Body of pancreas (tissue), 4 donors: ENCODE measurements at regions not wholly inside any gene's neighbourhood (a gene's known extent, or its start where the extent isn't known, plus 50 kb on each side); places are given as distances from the start of the nearest gene placed in this dataset.

Experiments used
- ATAC-seq: fragments of 150-250 bp; one replicate; pipeline ENCODE4 v1.9.1; 2016
- DNase-seq, 4 donors: peaks; one replicate each; pipeline ENCODE4 v3.0.0-alpha.2; 2019
- H3K27ac ChIP-seq, 4 donors: fragments of 200-600 bp; sonication (generic); 1 replicate in 3 of 4; 2 replicates in 1 of 4; pipeline versions ENCODE4 v1.5.1 to v1.6.1; 2016 to 2019; ENCODE audit warnings: mild to moderate bottlenecking in 1 of 4, mixed read lengths in 1 of 4, moderate library complexity in 1 of 4
- H3K27me3 ChIP-seq, 2 donors: fragments of 200-600 bp; sonication (generic); one replicate each; pipeline ENCODE4 v1.6.0; 2016; ENCODE audit warnings: mild to moderate bottlenecking in 1 of 2
- H3K36me3 ChIP-seq, 2 donors: fragments of 200-600 bp; sonication (generic); replicated peaks in 1 of 2; 2 replicates each; pipeline ENCODE4 v1.5.1; 2016; ENCODE audit warnings: low read depth in 2 of 2; ENCODE audit not compliant: insufficient read depth in 1 of 2
- H3K4me1 ChIP-seq: fragments of 200-600 bp; sonication (generic); one replicate; pipeline ENCODE4 v1.6.0; 2016
- H3K4me3 ChIP-seq, 2 donors: fragments of 200-600 bp; sonication (generic); 1 replicate in 1 of 2; 2 replicates in 1 of 2; pipeline ENCODE4 v1.5.1; 2016 to 2019
- H3K9me3 ChIP-seq, 3 donors: fragments of 200-600 bp; sonication (generic); 1 replicate in 2 of 3; 2 replicates in 1 of 3; pipeline ENCODE4 v1.5.1; 2016
- CTCF ChIP-seq, 7 experiments: fragments of 450-650 bp in 4 of 7; fragments of 200-600 bp in 3 of 7; sonication (generic) in 3 of 7; IDR thresholded peaks; one replicate each; pipeline ENCODE4 v1.5.1; 2016 to 2019; ENCODE audit warnings: antibody characterized with exemption in 7 of 7
- POLR2A ChIP-seq, 3 donors: fragments of 450-650 bp; IDR thresholded peaks; one replicate each; pipeline ENCODE4 v1.6.1; 2016; ENCODE audit warnings: antibody characterized with exemption in 3 of 3, mild to moderate bottlenecking in 2 of 3
- WGBS, 2 donors: methylation state at CpG; one replicate each; pipeline ENCODE4 v1.1.5; 2017; 5-methylcytosine and 5-hydroxymethylcytosine counted together
- intact Hi-C: fragments of 100-400 bp; cut with DNase I; formaldehyde crosslinking; loops from one replicate; pipeline ENCODE4 v1.15.1; 2023

DNA sequence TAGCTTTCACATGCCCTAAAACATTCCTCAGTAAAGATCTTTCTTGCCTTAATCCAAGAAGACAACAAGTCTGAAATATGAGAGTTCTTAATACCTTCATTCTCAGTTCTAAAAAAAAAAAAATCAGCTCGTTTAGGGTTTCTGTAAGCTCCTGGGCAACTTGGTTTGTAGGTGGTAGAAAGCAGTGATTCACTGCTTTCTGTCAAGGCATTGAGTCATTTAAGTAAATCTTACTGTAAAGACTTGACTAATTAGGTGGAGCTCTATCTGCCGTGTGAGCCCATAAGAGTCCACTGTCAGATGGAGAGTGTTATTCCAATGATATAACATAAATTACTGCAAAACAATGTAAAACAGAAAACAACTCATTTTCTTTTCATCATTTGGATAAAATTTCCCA lies 56.1 kb upstream of the MAST4 start:
- ATAC-seq (no peak), DNase-seq (no peak)
- H3K9me3 ChIP-seq: no peaks in the 10 kb centered on the region
- no peaks in the 10 kb centered on the region for H3K4me1 ChIP-seq
- no peak overlapping the region for H3K27ac ChIP-seq
- 75 to 78% methylated on average over 2 of the region's 2 CpGs for WGBS, 2 donors
- H3K4me3 ChIP-seq: no peak overlapping the region
- no peaks in the 10 kb centered on the region for H3K36me3 ChIP-seq
- no peaks in the 10 kb centered on the region for H3K27me3 ChIP-seq
- TF ChIP-seq CTCF (IDR thresholded peaks at IDR 0.05) (no peak), POLR2A (IDR thresholded peaks at IDR 0.05) (no peak)
- intact Hi-C loops: no loop called here

DNA sequence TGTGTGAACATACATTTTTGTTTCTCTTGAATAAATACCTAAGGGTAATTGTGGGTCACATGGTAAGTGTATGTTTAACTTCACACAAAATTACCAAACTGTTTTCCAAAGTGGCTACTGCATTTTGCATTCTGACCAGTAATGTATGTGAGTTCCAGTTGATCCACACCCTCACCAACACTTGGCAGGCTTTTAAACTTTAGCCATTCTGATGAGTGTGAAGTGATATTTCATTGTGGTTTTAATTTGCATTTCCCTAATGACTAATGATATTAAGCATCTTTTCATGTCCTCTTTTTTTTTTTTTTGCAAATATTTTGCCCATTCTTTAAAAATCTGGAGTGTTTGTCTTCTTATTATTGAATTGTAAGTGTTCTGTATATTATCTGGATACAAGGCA lies 53.5 kb upstream of the MAST4 start:
- H3K9me3 ChIP-seq: peaks cover 0 to 4% (median 0%) of the 10 kb centered on the region in 3 donors
- no peak for ATAC-seq

More for the DNA sequence above, 53.5 kb upstream of the MAST4 start:
- no peak overlapping the region for H3K27ac ChIP-seq
- H3K36me3 ChIP-seq: no peaks in the 10 kb centered on the region
- no peak overlapping the region for H3K4me3 ChIP-seq
- no peak for DNase-seq
- H3K4me1 ChIP-seq: no peaks in the 10 kb centered on the region
- no peak for TF ChIP-seq POLR2A (IDR thresholded peaks at IDR 0.05)
- no peak for TF ChIP-seq CTCF (IDR thresholded peaks at IDR 0.05)
- intact Hi-C loops: no loop called here
- H3K27me3 ChIP-seq: no peaks in the 10 kb centered on the region
